Activated naive CD8-positive, alpha-beta T cell treated with anti-CD3 and anti-CD28 coated beads, Interleukin-2, amount 10 ng/mL, durations not matched to agents 7 days and 5 days (primary cell): ENCODE measurements at regions not wholly inside any gene's neighbourhood (a gene's known extent, or its start where the extent isn't known, plus 50 kb on each side); places are given as distances from the start of the nearest gene placed in this dataset.

ENCODE experiments used
- ATAC-seq: fragments of 150-1000 bp; cut with Tn5 transposase; one replicate; pipeline ENCODE4 v1.10.0; 2021; ENCODE audit warnings: low read depth, moderate library complexity
- POLR2A ChIA-PET: fragments of 350-600 bp; sonication (Branson Sonifier 250); formaldehyde crosslinking; loops from one replicate; lab custom pipeline; 2021; ENCODE audit warnings: antibody characterized with exemption; lab: Charles Lee
- DNase-seq: peaks from one replicate; pipeline ENCODE4 v3.0.0; 2021
- H3K27ac Mint-ChIP-seq: one replicate; pipeline ENCODE4 v1.8.0; 2022; ENCODE audit warnings: mild to moderate bottlenecking, mixed read lengths
- H3K27me3 Mint-ChIP-seq: one replicate; pipeline ENCODE4 v1.8.0; 2022; ENCODE audit warnings: mild to moderate bottlenecking, moderate library complexity, mixed read lengths
- H3K36me3 Mint-ChIP-seq: one replicate; pipeline ENCODE4 v1.8.0; 2021; ENCODE audit warnings: mild to moderate bottlenecking, mixed read lengths
- H3K4me1 Mint-ChIP-seq: one replicate; pipeline ENCODE4 v1.8.0; 2021; ENCODE audit warnings: mixed read lengths
- H3K4me3 Mint-ChIP-seq: one replicate; pipeline ENCODE4 v1.8.0; 2022; ENCODE audit warnings: mild to moderate bottlenecking, moderate library complexity, mixed read lengths
- H3K9me3 Mint-ChIP-seq: one replicate; pipeline ENCODE4 v1.8.0; 2021; ENCODE audit warnings: mixed read lengths

GRCh38 chr20:4585758-4586157 is 100.5 kb upstream of the PRNP start:
- H3K4me1 Mint-ChIP-seq, result no peaks in the 10 kb centered on the region
- no peaks in the 10 kb centered on the region for H3K36me3 Mint-ChIP-seq
- ATAC-seq, result no peak
- H3K9me3 Mint-ChIP-seq, result no peaks in the 10 kb centered on the region
- H3K27me3 Mint-ChIP-seq, result peaks cover 23% of the 10 kb centered on the region
- no peak overlapping the region for H3K27ac Mint-ChIP-seq
- POLR2A ChIA-PET, result no interaction called here
- no peak overlapping the region for H3K4me3 Mint-ChIP-seq
- no peak for DNase-seq

GRCh38 chr20:4585104-4585753 is 101.0 kb upstream of the PRNP start:
- H3K36me3 Mint-ChIP-seq, result no peaks in the 10 kb centered on the region
- no peak overlapping the region for H3K4me3 Mint-ChIP-seq
- no peaks in the 10 kb centered on the region for H3K4me1 Mint-ChIP-seq
- POLR2A ChIA-PET, result no interaction called here
- H3K27me3 Mint-ChIP-seq, result peaks cover 23% of the 10 kb centered on the region
- H3K27ac Mint-ChIP-seq, result no peak overlapping the region
- ATAC-seq, result no peak
- no peaks in the 10 kb centered on the region for H3K9me3 Mint-ChIP-seq
- DNase-seq, result no peak

- Mint-ChIP-seq H3K27me3 (peaks cover 28% of the 10 kb centered on the region), H3K36me3 (no peaks in the 10 kb centered on the region), H3K27ac (no peak overlapping the region), H3K4me3 (no peak overlapping the region), H3K9me3 (no peaks in the 10 kb centered on the region), H3K4me1 (no peaks in the 10 kb centered on the region)
- POLR2A ChIA-PET, result no interaction called here
- no peak for ATAC-seq
- no peak for DNase-seq
These were observed 101.7 kb upstream of the PRNP start for GRCh38 chr20:4584510-4584909.

GRCh38 chr20:4581838-4582237 is 104.4 kb upstream of the PRNP start:
- ATAC-seq, result no peak

GRCh38 chr20:4578375-4578774 is 107.9 kb upstream of the PRNP start:
- DNase-seq (no peak), ATAC-seq (no peak)
- Mint-ChIP-seq H3K4me1 (peaks cover 4% of the 10 kb centered on the region), H3K36me3 (no peaks in the 10 kb centered on the region), H3K9me3 (no peaks in the 10 kb centered on the region), H3K27ac (no peak overlapping the region), H3K27me3 (peaks cover 59% of the 10 kb centered on the region), H3K4me3 (no peak overlapping the region)
- POLR2A ChIA-PET, result no interaction called here

More at GRCh38 chr20:4581838-4582237, 104.4 kb upstream of the PRNP start:
- Mint-ChIP-seq H3K27ac (no peak overlapping the region), H3K4me1 (no peaks in the 10 kb centered on the region), H3K36me3 (no peaks in the 10 kb centered on the region), H3K27me3 (peaks cover 48% of the 10 kb centered on the region), H3K4me3 (no peak overlapping the region), H3K9me3 (no peaks in the 10 kb centered on the region)
- POLR2A ChIA-PET, result no interaction called here
- no peak for DNase-seq

- no peak for DNase-seq
- Mint-ChIP-seq H3K27ac (no peak overlapping the region), H3K9me3 (no peaks in the 10 kb centered on the region), H3K27me3 (peaks cover 47% of the 10 kb centered on the region), H3K4me3 (no peak overlapping the region), H3K4me1 (peaks cover 4% of the 10 kb centered on the region), H3K36me3 (no peaks in the 10 kb centered on the region)
- POLR2A ChIA-PET, result no interaction called here
- ATAC-seq, result no peak
These were observed 111.9 kb upstream of the PRNP start for GRCh38 chr20:4574356-4574690.

GRCh38 chr20:4573564-4574355 is 112.5 kb upstream of the PRNP start:
- no peak for ATAC-seq
- H3K27me3 Mint-ChIP-seq, result peaks cover 42% of the 10 kb centered on the region

GRCh38 chr20:4571759-4572531 is 114.3 kb upstream of the PRNP start:
- Mint-ChIP-seq H3K4me1 (peaks cover 4% of the 10 kb centered on the region), H3K4me3 (no peak overlapping the region), H3K27ac (no peak overlapping the region), H3K9me3 (no peaks in the 10 kb centered on the region), H3K27me3 (peaks cover 26% of the 10 kb centered on the region), H3K36me3 (no peaks in the 10 kb centered on the region)
- ATAC-seq (no peak), DNase-seq (no peak)
- POLR2A ChIA-PET, result no interaction called here

More at GRCh38 chr20:4573564-4574355, 112.5 kb upstream of the PRNP start:
- Mint-ChIP-seq H3K4me1 (peaks cover 4% of the 10 kb centered on the region), H3K36me3 (no peaks in the 10 kb centered on the region), H3K9me3 (no peaks in the 10 kb centered on the region), H3K4me3 (no peak overlapping the region), H3K27ac (no peak overlapping the region)
- POLR2A ChIA-PET, result no interaction called here
- DNase-seq, result no peak

GRCh38 chr20:4569865-4570264 is 116.4 kb upstream of the PRNP start:
- Mint-ChIP-seq H3K4me3 (no peak overlapping the region), H3K9me3 (no peaks in the 10 kb centered on the region), H3K4me1 (peaks cover 4% of the 10 kb centered on the region), H3K27me3 (peaks cover 11% of the 10 kb centered on the region), H3K36me3 (no peaks in the 10 kb centered on the region), H3K27ac (no peak overlapping the region)
- ATAC-seq, result no peak
- no peak for DNase-seq
- POLR2A ChIA-PET, result no interaction called here

GRCh38 chr20:4569092-4569491 is 117.2 kb upstream of the PRNP start:
- no peak overlapping the region for H3K4me3 Mint-ChIP-seq
- peaks cover 8% of the 10 kb centered on the region for H3K27me3 Mint-ChIP-seq
- no peak overlapping the region for H3K27ac Mint-ChIP-seq
- no peaks in the 10 kb centered on the region for H3K9me3 Mint-ChIP-seq
- peaks cover 2% of the 10 kb centered on the region for H3K4me1 Mint-ChIP-seq
- H3K36me3 Mint-ChIP-seq, result no peaks in the 10 kb centered on the region
- no peak for DNase-seq
- POLR2A ChIA-PET, result no interaction called here
- ATAC-seq, result no peak

- Mint-ChIP-seq H3K4me3 (no peak overlapping the region), H3K27ac (no peak overlapping the region), H3K27me3 (peaks cover 9% of the 10 kb centered on the region), H3K9me3 (no peaks in the 10 kb centered on the region), H3K4me1 (no peaks in the 10 kb centered on the region), H3K36me3 (no peaks in the 10 kb centered on the region)
- DNase-seq (no peak), ATAC-seq (no peak)
- POLR2A ChIA-PET, result no interaction called here
These were observed 117.8 kb upstream of the PRNP start for GRCh38 chr20:4568361-4568959.

- no peak for ATAC-seq
- DNase-seq, result no peak
- no peaks in the 10 kb centered on the region for H3K36me3 Mint-ChIP-seq
- H3K4me1 Mint-ChIP-seq, result no peaks in the 10 kb centered on the region
- no peaks in the 10 kb centered on the region for H3K9me3 Mint-ChIP-seq
- no peak overlapping the region for H3K27ac Mint-ChIP-seq
- POLR2A ChIA-PET, result no interaction called here
- peaks cover 6% of the 10 kb centered on the region for H3K27me3 Mint-ChIP-seq
- no peak overlapping the region for H3K4me3 Mint-ChIP-seq
These were observed 119.1 kb upstream of the PRNP start for GRCh38 chr20:4567170-4567569.

- H3K27ac Mint-ChIP-seq, result no peak overlapping the region
- H3K9me3 Mint-ChIP-seq, result no peaks in the 10 kb centered on the region
- ATAC-seq (no peak), DNase-seq (no peak)
- no peaks in the 10 kb centered on the region for H3K36me3 Mint-ChIP-seq
- no peaks in the 10 kb centered on the region for H3K4me1 Mint-ChIP-seq
- H3K27me3 Mint-ChIP-seq, result peaks cover 14% of the 10 kb centered on the region
- H3K4me3 Mint-ChIP-seq, result no peak overlapping the region
- POLR2A ChIA-PET, result no interaction called here
These were observed 122.7 kb upstream of the PRNP start for GRCh38 chr20:4563534-4563933.
